ENCODE measurements at regions not wholly inside any gene's neighbourhood (a gene's known extent, or its start where the extent isn't known, plus 50 kb on each side); places are given as distances from the start of the nearest gene placed in this dataset.

DNA sequence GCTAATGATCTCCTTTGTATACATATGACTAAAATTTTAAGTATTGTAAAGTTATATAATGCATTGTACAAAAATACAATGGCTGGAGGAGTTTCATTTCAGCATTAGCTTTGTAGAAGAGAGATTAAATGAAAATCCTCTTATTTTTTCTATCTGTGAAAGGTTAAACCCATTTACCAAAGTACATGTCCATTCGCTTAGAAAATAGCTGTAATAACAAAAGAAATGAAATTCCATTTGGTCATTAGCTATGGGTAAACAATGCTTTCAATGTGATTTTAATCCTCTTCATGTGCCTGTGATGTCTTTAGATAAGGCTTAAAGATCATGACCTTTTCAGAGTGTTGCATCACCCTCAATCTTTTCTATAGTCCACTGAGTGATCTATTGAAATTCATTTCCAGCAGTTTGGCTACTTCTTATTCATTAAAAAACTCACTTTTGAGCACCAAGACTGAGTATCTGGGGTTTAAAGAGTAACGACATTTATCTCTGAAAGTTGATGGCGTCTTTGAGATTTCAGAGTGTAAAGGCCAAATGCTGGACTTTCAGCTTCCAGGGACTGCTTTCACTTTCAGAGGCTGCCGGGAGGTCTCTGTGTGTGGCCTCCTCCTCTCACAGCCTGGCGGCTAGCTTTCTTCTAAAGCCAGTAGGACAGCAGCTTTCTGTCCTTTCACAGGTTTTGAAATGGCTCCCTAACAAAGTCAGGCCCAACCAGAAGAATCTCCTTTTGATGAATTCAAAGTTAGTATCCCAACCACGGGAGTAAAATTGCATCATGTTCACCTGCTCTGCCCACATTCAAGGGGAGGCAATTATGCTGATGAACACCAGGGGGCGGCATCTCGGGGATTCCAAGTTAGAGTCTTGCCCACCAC, 701.4 kb upstream of the COBL start (continued):
- TF ChIP-seq, protein P1, sequence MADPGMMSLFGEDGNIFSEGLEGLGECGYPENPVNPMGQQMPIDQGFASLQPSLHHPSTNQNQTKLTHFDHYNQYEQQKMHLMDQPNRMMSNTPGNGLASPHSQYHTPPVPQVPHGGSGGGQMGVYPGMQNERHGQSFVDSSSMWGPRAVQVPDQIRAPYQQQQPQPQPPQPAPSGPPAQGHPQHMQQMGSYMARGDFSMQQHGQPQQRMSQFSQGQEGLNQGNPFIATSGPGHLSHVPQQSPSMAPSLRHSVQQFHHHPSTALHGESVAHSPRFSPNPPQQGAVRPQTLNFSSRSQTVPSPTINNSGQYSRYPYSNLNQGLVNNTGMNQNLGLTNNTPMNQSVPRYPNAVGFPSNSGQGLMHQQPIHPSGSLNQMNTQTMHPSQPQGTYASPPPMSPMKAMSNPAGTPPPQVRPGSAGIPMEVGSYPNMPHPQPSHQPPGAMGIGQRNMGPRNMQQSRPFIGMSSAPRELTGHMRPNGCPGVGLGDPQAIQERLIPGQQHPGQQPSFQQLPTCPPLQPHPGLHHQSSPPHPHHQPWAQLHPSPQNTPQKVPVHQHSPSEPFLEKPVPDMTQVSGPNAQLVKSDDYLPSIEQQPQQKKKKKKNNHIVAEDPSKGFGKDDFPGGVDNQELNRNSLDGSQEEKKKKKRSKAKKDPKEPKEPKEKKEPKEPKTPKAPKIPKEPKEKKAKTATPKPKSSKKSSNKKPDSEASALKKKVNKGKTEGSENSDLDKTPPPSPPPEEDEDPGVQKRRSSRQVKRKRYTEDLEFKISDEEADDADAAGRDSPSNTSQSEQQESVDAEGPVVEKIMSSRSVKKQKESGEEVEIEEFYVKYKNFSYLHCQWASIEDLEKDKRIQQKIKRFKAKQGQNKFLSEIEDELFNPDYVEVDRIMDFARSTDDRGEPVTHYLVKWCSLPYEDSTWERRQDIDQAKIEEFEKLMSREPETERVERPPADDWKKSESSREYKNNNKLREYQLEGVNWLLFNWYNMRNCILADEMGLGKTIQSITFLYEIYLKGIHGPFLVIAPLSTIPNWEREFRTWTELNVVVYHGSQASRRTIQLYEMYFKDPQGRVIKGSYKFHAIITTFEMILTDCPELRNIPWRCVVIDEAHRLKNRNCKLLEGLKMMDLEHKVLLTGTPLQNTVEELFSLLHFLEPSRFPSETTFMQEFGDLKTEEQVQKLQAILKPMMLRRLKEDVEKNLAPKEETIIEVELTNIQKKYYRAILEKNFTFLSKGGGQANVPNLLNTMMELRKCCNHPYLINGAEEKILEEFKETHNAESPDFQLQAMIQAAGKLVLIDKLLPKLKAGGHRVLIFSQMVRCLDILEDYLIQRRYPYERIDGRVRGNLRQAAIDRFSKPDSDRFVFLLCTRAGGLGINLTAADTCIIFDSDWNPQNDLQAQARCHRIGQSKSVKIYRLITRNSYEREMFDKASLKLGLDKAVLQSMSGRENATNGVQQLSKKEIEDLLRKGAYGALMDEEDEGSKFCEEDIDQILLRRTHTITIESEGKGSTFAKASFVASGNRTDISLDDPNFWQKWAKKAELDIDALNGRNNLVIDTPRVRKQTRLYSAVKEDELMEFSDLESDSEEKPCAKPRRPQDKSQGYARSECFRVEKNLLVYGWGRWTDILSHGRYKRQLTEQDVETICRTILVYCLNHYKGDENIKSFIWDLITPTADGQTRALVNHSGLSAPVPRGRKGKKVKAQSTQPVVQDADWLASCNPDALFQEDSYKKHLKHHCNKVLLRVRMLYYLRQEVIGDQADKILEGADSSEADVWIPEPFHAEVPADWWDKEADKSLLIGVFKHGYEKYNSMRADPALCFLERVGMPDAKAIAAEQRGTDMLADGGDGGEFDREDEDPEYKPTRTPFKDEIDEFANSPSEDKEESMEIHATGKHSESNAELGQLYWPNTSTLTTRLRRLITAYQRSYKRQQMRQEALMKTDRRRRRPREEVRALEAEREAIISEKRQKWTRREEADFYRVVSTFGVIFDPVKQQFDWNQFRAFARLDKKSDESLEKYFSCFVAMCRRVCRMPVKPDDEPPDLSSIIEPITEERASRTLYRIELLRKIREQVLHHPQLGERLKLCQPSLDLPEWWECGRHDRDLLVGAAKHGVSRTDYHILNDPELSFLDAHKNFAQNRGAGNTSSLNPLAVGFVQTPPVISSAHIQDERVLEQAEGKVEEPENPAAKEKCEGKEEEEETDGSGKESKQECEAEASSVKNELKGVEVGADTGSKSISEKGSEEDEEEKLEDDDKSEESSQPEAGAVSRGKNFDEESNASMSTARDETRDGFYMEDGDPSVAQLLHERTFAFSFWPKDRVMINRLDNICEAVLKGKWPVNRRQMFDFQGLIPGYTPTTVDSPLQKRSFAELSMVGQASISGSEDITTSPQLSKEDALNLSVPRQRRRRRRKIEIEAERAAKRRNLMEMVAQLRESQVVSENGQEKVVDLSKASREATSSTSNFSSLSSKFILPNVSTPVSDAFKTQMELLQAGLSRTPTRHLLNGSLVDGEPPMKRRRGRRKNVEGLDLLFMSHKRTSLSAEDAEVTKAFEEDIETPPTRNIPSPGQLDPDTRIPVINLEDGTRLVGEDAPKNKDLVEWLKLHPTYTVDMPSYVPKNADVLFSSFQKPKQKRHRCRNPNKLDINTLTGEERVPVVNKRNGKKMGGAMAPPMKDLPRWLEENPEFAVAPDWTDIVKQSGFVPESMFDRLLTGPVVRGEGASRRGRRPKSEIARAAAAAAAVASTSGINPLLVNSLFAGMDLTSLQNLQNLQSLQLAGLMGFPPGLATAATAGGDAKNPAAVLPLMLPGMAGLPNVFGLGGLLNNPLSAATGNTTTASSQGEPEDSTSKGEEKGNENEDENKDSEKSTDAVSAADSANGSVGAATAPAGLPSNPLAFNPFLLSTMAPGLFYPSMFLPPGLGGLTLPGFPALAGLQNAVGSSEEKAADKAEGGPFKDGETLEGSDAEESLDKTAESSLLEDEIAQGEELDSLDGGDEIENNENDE (IDR thresholded peaks at IDR 0.05; ENCODE audit: insufficient replicate concordance, low read length) = no peak
- TF ChIP-seq SIN3A (conservative IDR thresholded peaks at IDR 0.05 in 1 of 2, IDR thresholded peaks at IDR 0.05 in 1 of 2; ENCODE audit: low read depth in 1 of 2, low read length in 2 of 2) = no peak
- TF ChIP-seq, protein P2, sequence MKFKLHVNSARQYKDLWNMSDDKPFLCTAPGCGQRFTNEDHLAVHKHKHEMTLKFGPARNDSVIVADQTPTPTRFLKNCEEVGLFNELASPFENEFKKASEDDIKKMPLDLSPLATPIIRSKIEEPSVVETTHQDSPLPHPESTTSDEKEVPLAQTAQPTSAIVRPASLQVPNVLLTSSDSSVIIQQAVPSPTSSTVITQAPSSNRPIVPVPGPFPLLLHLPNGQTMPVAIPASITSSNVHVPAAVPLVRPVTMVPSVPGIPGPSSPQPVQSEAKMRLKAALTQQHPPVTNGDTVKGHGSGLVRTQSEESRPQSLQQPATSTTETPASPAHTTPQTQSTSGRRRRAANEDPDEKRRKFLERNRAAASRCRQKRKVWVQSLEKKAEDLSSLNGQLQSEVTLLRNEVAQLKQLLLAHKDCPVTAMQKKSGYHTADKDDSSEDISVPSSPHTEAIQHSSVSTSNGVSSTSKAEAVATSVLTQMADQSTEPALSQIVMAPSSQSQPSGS (IDR thresholded peaks at IDR 0.05; ENCODE audit: low read length) = peak; percentile 55; the same call in 1 of the 2 replicates
- no peak for TF ChIP-seq CBX8 (IDR thresholded peaks at IDR 0.05; ENCODE audit: borderline replicate concordance, low read depth, low read length)

Measured in H1 (cell line).